GM19324 (cell line): ENCODE measurements at regions not wholly inside any gene's neighbourhood (a gene's known extent, or its start where the extent isn't known, plus 50 kb on each side); places are given as distances from the start of the nearest gene placed in this dataset.

Experiments used
- ATAC-seq: cut with Tn5 transposase; IDR thresholded peaks from one replicate; pipeline ENCODE4 v1.9.1; 2021; ENCODE audit warnings: mild to moderate bottlenecking, moderate library complexity; ENCODE audit not compliant: unreplicated experiment, low FRiP score

DNA sequence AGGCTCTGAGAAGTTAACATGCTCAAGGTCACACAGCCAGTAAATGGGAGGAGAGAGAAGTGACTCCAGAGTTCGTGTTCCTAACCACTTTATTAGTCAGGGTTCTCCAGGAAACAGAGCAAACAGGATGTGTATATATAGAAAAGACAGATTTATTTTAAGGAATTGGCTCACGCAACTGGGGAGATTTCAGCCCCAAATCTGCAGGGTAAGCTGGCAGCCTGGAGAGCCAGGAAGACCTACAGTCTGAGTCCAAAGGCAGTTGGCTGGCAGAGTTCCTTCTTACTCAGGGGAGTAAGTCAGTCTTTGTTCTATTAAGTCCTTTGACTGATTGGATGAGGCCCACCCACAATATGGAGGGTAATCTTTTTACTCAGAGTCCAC, 118.2 kb upstream of the PROK2 start:
- no peak for ATAC-seq

DNA sequence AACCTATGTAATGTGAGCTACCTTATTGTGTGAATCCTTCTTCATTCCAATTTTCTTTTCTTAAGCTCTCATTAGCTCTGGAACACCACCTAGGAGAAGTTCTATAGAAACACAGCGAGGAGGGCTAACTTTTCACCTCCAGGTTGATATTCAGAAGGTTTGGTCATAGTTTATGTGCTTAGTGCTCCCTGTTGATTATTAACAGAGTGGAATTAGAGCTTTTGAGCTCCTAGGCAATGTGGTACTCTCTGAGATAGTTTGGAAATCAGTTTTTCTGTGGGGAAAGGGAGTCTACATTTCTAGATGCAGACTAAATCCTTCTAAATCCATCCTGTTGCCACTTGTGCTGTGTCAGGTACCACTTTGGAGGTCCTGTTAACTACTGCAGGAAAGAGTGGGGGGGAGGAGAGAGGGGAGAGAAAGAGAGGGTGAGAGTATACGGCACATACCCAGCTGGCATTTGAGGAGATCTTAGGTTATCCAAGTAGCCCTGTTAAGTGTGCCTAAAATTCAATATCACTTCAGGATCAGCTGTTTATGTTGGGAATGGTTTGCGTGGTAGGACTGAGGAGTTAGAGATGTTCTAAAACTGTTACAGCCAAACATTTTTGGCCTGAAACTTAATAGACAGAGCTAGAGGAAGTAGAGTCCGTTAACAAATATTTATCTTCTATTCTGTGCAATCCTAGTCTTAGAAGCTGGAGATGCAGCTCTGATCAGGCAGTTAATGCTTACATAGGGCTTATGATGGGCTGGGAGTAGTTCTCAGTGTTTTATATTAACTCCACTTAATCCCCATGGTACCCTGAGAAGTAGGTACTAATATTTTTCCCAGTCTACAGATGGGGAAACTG, 117.5 kb upstream of the PROK2 start:
- ATAC-seq = no peak

DNA sequence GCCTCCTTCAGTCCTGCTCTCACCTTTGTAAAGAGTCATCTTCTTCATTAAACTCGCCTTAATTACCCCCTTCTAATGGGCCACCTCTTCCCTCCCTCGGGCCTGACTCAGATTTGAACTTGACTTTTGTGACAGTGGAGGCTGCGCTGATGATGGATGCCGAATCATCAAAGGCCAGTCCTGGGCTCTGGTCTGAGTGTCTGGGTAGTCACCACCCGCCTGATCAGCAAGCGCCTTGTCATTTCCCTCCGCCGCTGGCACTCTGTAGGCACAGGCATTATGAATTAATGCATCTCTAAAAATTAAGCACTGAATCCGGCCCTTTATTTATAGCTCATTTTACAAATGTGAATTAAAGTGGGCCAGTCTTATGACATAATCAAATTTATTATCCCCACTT, 116.7 kb upstream of the PROK2 start:
- ATAC-seq = no peak

DNA sequence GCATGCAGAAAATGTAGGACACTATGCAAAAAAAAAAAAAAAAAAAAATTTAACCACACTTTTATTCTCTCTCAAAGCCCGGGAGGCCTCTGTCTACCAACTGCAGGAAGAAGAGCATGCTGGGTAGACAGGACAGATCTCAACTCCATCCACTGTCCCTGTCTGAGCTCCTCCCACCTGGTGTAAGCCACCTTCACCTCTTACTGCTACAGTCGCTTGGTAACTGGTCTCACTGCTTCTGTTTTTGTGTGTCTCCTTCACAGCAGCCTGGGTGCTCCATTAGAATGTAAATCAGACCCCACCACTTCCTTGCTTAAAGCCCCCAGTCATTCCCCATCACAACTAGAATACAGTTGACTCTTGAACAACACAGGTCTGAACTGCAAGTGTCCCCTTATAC, 115.1 kb upstream of the PROK2 start:
- ATAC-seq = no peak

DNA sequence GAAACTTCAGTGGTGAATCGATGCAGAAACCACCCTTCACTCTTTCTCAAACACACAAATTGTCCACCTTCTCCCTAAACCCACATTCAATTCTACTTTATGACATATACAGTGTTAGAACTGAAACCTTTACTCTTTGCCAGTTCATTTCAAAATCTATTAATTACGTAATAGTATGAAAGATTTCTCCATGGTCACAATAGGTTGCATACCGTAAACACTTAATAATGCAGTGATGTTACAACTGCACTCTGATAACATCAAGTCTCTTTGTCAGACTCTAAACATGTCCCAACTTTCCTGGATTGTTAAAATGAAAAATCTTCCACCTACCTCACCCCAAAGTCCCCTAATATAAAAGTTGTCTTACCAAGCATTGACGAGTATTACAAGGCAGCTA, 111.8 kb upstream of the PROK2 start:
- ATAC-seq = no peak

DNA sequence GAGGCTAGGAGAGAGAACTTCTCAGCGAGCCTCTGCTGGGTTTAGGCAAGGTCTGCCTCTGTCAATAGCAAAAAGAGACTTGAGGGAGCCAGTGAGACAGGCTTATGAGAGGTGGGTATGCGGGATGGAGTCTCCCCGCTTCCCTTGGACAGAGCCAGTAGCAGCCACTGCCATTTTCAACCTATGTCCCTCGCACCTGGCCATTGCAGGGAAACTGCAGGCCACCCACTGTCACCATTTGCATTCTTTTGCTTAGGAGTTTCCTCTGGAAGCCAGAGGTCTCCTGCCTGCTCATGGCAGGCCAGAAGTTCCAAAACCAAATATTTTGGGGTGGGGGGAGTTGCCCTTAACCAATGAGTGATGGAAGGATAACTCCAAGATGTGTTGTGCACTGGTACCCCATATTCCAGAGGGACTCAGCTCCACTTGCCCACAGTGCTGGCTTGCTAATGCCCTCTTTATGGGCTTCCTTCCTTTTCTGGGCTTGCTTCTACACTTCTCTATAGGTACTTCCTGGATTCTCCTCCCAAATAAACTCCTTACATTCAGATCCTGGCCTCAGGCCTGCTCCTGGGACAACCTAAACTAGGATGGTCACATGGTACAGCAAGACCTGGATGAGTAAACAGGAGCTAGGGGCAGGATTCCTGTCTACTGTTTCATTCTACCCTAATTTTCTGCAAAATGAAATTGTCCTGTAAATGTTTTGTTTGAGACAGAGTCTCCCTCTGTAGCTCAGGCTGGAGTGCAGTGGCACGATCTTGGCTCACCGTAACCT, 108.9 kb upstream of the PROK2 start:
- ATAC-seq = no peak

DNA sequence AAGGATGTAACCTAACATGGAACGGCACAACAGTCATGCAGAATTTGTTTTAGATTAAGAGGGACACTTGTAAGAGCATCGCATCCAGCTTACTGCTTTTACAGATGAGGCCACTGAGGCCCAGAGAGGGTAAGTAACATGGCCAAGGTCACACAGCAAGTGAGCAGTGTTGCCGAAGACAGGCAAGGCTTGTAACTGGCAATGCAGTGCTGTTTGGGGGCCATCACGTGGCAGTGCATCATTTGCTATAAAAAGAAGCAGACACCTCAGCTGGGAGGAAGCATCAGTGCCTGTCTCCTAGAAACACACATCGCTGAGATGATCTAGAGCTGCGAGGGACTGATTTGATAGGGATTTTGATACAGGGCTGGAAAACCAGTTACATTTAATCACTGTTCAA, 108.2 kb upstream of the PROK2 start:
- no peak for ATAC-seq

DNA sequence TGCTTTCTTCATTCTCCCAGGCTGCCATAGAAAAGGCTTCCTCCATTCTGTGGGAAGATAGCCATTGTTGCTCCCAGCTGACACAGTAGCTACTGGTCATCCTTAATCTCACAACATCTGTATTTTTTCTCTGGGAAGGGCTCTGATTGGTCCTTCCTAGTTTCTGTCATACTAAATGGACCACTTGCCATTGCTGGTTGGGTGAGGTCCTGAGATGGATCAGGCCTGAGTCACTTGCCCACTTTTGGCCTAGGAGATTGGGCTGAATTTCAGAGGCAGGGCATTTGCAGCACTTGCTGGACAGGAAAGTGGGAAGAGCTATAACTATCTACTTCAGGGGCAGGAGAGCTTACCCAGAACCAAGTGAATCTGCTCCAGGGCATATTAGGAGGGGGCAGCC, 106.5 kb upstream of the PROK2 start:
- no peak for ATAC-seq

DNA sequence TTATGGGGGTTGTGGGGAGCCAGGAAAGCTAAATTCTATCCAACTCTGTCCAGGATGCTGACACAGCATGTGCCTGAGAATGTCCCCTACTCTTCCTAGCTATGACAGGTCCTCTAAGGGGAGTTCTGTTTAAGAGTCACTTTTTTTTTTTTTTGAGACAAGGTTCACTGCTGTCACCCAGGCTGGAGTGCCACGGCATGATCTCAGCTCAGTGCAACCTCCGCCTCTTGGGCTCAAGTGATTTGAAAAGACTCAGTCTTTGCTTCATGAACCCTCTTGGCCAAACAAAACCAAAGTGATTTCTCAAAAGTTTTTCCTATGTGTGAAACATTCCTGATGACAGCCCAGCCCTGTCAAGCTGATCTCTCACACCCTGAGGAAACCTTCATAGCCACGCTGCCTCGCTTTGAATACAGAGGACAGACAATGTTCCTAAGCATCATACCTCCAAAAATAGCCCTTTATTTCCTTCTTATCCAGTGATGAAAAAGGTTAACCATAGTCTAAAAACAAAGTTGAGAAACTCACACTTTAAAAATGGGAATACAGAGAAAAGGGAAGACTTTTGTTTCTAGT, 105.5 kb upstream of the PROK2 start:
- ATAC-seq = no peak

DNA sequence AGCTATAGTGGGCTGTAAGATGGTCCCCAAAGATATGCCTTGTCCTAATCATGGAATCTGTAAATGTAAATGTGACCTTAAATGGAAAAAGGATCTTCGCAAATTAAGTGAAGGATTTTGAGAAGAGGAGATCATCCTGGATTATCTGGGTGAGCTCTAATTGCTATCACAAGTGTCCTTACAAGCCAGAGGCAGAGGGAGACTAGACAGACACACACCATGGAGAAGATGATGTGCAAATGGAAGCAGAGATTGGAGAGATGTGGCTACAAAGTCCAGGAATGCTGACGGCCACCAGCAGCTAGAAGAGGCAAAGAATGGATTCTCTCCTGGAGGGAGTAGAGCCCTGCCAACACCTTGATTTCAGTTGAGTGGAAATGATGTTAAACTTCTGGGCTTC, 102.3 kb upstream of the PROK2 start:
- no peak for ATAC-seq

DNA sequence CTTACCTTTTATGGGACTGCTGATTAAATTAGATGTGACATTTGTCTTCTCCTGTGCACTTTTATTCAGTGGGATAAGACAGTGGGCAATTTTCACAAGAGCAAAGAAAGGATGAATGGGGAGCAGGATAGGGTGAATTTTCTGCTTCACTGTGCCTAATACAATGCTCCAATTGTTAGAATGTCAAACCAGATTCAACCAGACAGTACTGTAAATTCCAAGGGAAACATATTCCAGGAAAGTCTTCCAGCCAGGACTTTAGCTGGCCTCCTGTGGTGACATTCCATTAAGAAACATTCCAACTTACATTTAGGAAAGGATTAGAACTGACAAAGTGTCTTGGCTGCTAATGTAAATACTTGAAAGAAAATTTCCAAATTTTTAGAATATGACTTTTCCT, 100.1 kb upstream of the PROK2 start:
- ATAC-seq = no peak

DNA sequence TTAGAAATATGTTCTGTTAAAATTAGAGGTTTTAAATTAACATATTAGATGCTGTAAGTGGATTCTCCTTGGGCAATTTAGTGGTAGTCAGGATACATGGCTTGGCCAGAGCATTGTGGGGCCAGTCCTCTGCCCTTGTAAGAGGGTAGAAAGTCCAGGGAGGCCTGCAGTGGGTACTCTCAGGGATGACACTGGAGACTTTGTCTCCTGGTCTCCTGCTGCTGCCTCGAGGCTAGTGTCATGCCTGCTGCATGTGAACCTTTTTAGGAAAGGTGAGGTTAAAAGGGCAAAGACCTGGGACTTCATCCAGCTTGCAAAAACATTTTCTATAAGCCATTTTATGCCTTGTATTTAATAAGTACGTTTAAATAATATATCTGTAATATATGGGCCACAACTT, 96.8 kb upstream of the PROK2 start:
- no peak for ATAC-seq

DNA sequence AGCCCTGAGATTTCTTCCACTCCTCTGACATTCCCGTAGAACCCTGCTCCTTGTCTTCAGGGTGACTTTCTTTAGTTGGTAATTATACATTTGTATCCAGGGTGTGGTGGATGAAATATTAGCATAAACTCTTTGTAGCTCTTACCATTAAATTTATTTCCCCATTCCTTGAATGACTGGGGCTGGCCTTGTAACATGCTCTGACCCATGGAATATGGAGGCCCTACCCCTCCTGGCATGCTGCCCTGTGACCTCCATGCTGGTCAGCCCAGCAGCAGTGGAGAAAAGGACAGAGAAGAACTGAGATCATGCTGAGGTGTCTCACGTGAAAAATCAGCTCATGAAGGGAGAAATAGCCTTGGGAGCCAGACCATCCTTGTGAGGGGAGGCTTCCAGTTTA, 96.1 kb upstream of the PROK2 start:
- ATAC-seq = no peak

DNA sequence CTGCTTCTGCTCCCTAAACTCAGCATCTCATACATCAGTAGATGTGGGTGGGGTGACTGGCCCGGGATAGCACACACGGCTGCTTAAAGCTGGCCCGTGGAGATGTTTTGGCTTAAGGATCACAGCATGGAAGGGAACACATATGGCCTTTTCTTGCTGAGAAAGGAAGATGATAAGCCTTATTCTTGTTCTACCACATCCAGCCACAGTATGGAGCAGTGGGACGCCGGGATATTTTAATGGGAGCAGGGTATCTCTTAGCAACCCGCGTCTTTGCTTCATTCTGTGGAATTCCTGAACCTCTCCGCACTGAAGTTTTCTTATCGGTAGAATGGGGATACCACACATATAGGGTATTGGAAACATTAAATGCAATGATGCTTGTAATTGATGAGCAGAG, 94.1 kb upstream of the PROK2 start:
- ATAC-seq = no peak

DNA sequence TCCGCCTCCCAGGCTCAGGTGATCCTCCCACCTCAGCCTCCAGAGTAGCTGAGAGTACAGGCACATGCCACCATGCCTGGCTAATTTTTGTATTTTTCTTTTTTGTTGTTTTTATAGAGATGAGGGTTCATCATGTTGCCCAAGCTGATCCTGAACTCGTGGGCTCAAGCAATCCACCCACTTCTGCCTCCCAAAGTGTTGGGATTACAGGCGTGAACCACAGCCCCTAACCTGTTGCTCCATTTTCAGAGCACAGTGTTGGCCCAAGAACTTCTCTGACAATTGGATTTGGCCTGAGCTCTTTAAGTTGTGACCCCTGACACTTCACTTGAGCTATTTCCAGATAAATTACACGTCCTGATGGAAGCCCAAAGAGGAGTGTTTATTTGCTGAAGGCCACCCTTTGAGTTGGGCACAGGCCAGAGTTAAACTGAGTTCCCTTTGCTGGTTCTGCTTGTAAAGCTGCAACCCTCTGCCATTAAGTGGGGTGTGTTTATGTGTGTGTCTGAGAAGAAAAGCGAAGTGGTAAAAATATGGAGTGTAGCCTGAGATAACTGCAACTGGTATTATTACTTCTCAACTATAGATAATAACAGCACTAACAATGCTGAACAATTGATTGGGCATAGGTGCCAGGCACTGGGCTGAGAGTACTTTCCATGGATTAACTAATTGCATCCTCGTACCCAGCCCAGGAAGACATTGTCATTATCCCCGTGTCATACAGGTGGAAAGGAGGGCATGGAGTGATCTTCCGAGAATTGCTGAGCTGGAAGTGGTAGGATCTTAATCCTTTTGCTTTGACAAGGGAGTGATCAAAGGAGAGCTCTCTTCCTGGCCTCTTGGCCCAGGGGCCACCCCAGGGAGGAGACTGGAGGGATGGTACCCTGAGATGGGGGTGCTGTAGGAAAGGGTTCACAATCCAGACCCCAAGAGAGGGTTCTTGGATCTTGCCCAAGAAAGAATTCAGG, 91.5 kb upstream of the PROK2 start:
- ATAC-seq = no peak

DNA sequence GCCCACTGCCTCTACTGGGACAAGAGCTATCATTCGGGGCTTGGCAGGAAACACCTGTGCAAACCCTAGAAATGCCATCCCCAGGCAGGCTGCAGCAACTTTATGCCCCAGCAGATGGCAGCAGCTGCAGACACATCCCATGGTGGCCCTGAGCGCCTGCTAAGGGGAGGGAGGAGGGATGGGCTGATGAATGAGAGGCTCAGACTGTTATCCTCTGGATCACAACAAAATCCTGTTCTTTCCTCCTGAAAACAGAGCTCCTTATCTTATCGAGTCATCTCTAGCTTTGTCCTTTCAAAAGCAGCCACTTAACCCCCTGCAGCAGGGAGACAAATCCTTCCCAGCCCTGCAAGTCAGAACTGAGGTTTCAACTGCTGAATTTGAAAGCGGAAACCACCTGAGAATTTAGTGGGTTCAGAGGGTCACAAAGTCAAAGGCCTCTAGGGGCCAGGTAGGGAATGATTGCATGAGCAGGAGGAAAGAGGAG, 90.6 kb upstream of the PROK2 start:
- ATAC-seq = peak; percentile 96

DNA sequence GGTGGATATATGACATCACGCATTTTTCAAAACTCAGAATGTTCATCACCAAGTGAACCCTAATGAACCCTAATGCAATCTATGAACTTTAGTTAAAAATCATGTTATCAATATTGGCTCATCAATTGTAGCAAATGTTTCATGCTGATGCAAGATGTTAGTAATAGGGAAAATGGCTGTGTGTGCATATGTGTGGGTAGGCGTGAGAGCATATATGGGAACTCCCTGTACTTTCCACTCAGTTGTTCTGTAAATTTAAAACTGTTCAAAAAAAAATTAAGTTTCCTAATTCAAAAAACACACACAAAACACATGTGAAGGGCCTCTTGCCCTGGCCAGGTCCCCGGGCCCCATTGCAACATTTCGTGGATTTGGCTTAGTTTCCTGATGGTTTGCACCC, 89.7 kb upstream of the PROK2 start:
- no peak for ATAC-seq

DNA sequence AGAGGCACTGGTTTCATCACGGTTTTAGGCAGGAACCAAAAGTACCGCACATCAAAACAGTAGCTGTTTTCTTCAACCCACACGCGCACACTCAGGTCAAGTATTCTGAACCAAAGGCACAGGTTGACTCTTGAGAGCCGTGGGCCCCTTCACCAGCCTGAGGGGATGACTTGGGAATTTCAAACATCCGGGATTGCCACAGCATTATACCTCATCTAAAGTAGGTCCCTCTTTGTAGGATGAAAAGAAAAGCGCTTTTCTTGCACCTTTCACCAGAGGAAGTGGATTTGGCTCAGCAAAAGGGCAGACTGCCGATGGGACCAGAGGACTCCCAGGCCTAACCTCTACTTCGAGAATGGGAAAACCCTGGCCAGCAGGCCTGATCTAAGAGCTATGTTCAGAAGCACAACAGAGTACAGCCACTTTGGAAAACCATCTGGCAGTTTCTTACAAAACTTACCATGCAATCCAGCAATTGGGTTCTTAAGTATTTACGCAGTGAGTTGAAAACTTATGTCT, 88.2 kb upstream of the PROK2 start:
- no peak for ATAC-seq

DNA sequence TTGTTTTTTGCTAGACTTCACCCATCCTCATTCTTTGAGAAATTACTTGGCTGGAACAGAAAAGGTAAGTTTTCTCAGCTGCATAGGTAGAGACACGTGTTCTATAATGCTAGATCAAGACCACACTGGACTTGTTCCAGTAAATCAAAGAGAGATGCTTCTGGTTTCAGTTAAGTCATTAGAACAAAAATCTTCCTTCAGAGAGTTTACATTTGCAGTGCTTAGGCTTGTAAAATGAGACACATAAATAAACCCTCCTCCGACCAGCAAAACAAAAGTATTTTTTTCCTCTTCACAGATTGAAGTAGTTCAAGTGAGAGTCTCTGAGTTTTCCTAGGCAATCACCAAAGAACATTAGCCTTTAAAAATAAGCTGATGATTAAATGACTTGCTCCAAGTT, 87.3 kb upstream of the PROK2 start:
- no peak for ATAC-seq

DNA sequence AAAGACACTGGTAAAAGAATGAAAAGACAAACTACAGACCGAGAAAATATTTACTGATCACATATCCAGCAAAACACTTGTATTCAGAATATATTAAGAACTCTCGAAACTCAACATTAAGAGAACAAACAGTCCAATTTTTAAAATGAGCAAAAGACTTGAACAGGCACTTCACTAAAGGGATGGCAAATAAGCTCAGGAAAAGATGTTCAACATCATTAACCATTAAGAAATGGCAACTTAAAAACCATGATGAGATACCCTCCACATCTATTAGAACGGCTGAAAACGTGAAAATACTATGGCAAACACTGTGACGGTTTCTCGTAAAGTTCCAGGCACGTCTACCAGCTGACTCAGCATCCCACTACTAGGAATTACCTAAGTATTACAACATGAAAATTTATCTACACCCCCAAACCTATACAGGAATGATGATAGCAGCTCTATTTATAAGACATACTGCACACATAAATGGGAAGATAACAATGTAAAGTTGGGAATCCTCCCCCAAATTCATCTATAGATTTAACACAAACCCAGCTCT, 86.1 kb upstream of the PROK2 start:
- ATAC-seq = no peak
